ENCODE measurements at regions not wholly inside any gene's neighbourhood (a gene's known extent, or its start where the extent isn't known, plus 50 kb on each side); places are given as distances from the start of the nearest gene placed in this dataset.

DNA sequence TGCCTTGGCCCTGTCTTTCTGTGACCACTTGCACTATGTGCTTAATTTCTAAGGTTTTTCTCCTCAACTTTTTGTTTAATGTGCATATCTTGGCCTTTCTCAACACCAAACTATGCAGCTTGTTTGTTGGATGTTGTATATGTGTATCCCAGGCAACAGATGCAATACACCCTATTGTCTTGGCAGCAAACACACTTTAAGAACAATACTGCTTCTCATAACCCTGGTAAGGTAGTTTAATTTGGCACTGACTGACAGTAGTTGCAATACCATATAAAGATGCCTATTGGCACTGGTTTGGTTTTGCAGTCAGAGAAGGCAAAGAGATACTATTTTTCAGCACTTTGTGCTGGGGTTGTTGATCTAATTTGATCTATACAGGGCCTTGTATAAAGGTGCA, 360.7 kb upstream of the CWC22 start:
- no peak for DNase-seq (ENCODE audit: low read depth, low spot score)

DNA sequence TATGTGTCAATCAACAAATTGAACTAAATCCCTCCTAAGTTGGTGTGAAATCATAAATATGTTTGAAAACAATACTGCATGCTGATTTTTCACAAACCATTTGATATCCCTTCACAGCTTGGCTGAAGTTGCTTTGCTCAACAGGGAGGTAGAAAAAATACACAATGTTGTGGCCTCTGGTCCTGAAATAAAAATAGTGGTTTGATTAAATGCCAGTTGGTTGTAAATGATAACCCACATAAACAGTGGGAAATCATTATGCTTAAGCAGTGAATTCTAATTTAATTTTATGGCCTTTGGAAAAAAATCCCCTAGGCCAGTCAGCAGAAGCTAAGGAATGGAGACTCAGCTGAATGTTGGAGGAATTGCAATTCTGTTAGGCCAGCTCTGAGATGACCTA, 359.4 kb upstream of the CWC22 start:
- no peak for DNase-seq (ENCODE audit: low read depth, low spot score)

GRCh38 chr2:180364719-180365118, 357.6 kb upstream of the CWC22 start:
- no peak for DNase-seq (ENCODE audit: low read depth, low spot score)

- no peak for DNase-seq (ENCODE audit: low read depth, low spot score)
Observed at GRCh38 chr2:180360283-180360618, 353.2 kb upstream of the CWC22 start.

DNA sequence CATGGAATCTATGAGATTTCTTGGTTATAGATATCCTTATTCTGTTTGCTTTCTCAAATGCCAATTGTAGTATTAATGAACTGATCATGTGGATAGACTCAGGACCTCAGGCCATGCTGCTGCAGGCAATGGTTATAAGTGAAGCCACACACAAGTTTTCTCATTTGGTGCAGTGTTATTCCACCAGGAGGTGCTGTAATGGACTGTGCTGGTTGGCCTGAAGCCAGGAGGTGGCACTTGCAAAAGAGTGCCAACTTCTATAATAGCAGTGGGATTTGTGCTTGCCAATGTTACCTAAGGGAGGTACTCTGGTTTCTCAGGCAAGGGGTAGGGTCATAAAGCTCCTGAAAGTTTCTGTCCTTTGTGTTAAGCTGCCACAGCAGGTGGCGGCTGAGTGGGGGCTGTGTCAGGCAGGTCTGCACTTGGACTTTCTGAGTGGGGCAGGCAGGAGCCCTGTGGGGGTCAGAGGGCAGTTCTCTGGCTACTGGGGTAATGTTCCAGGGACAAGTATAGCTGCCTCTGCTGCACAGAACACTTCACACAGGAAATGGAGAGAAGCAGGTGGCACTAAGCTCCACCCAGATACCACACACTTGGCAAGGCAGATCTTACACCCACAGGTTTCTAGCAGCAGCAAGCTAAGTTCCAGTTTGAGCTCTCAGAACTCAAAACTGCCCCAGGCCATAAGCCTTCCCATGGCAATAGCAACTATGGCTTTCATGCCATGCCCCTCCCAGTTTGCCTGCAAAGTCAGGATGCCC, 352.6 kb upstream of the CWC22 start:
- no peak for DNase-seq (ENCODE audit: low read depth, low spot score)

GRCh38 chr2:180358458-180358857, 351.4 kb upstream of the CWC22 start:
- no peak for DNase-seq (ENCODE audit: low read depth, low spot score)

- no peak for DNase-seq (ENCODE audit: low read depth, low spot score)
Observed at GRCh38 chr2:180356676-180357075, 349.6 kb upstream of the CWC22 start.

DNA sequence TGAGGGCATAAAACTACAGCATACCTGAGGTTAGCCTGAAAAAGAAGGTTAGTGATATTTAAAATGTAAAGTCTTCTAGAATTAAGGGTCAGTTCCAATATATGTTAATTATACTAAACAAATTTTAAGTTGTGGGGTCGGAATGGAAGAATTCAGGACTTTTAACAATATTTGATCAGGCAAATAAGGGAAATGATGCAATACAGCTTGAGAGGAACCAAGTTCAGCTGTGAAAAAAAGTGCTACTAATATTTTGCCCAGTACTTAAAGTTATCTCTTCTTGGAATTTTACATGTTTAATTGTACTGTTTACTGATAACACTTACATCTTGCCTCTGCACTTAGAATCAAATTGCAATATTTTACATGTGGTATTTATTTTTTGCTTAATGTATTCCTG, 345.5 kb upstream of the CWC22 start:
- no peak for DNase-seq (ENCODE audit: low read depth, low spot score)

DNA sequence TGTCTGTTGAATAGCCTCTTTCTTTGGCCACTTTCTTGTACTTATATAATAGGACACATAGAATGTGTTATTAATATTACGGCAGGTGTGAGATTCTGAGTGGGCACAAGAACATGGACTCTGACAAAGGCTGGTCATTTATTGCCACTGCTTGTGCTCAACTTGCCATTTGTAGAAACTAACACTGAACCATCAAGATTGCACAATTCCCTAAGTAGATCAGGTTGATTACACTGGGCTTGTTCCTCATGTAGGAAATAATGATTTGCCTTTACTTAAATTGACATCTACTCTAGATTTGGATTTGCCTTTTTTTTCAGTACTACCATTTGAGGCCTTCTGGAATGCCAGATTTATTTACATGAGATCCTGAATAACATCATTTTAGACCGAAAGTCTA, 342.7 kb upstream of the CWC22 start:
- DNase-seq (ENCODE audit: low read depth, low spot score): no peak

DNA sequence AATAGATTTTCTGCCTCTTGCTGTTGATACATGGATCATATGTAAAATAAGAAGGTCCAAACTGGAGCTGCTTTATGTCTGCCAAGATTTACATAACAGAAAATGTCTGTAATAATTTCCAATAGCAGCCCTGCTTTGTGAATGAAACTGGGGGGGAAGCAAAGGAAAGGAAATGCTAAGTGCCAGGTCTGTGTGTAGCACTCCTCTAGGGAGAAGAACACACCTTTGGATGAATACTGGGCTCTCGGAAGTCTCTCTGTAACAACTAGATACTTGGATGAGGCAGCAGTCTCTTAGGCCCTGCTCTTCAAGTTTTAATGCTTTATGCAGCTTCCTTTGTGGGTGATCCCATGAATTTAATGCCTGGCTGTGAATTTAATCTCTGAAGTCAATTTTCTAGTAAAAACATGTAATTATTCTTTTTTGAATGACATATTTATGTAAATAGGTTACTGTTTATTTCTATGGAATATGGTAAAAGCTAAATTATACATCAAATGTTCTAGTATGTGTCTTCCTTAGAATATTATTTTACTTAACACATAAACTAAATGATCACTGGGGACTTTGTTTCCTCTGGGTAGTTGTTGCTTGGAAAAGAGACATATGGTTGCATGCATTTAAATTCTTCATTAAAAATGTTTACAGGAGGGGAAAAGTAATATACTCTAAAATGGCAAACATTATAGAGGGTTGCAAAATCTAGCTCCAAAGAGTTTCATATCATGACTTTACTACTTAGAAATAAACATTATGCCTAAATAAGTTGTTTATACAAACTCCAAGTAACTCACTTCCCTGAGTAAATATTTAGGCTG, 336.6 kb upstream of the CWC22 start:
- no peak for DNase-seq (ENCODE audit: low read depth, low spot score)

- no peak for DNase-seq (ENCODE audit: low read depth, low spot score)
Observed at GRCh38 chr2:180337136-180337535, 330.0 kb upstream of the CWC22 start.

GRCh38 chr2:180336550-180336949, 329.5 kb upstream of the CWC22 start:
- DNase-seq (ENCODE audit: low read depth, low spot score): no peak

DNA sequence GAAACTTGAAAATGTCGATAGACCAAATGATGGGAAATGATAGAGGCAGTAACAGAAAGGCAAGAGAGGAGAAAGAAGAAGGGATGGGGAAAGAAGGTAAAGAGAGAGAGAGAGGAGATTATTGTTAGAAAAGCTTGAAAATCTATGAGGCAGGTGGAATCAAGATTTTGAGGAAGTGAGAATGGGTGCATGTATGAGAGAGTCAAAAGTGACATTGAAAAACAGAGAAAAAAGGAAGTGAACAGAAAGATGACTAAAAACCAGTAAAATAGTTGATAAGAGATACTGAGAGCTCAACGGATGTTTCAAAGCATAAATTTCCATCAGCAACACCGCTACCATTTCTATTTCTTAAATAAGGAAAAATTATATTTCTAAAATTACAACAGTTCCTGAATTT, 327.4 kb upstream of the CWC22 start:
- DNase-seq (ENCODE audit: low read depth, low spot score): no peak

DNA sequence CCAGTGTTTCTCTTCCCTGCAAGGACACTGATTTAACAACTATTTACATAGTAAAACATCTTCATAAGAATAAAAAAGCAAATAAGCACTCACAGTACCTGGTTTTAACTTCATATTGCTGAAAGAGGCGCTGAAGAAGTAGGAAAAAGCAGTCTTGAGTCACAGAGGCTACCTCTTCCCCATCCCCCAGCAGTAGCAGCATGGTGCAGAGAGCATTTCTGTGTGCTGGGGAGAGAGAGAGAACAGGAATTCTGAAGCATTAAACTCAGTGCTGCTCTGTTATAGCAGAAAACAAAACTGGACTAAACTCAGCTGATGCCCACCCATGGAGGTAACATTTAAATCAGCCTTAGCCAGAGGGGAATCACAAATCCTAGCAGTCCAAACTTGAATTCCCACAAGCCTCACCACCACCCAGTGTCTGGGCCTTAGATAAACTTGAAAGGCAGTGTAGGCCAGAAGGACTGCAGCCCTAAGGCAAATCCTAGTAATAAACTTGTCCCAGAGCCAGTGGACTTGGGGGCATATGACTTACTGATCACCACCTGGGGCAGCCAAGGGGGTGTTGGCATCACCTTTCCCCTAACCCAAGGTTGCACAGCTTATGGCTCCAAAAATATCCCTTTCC, 321.8 kb upstream of the CWC22 start:
- DNase-seq (ENCODE audit: low read depth, low spot score): no peak

DNA sequence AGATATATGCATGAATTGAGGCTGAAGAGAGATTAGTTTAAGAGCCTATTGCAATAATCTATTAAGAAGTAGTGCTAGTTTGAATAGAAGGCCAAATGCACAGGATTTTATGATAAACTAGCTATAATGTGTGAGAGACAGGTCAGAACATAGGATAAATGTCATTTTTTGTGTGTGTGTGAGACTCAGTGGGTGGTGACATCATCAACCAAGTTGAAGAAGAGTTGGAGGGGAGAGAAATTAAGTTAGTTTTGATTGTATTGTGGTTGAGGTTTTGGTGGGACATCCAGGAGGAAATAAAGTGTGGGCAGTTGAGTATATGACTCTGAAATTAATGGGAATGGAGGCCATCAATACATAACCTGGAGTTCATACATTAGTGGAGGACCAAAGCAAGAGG, 320.1 kb upstream of the CWC22 start:
- no peak for DNase-seq (ENCODE audit: low read depth, low spot score)

DNA sequence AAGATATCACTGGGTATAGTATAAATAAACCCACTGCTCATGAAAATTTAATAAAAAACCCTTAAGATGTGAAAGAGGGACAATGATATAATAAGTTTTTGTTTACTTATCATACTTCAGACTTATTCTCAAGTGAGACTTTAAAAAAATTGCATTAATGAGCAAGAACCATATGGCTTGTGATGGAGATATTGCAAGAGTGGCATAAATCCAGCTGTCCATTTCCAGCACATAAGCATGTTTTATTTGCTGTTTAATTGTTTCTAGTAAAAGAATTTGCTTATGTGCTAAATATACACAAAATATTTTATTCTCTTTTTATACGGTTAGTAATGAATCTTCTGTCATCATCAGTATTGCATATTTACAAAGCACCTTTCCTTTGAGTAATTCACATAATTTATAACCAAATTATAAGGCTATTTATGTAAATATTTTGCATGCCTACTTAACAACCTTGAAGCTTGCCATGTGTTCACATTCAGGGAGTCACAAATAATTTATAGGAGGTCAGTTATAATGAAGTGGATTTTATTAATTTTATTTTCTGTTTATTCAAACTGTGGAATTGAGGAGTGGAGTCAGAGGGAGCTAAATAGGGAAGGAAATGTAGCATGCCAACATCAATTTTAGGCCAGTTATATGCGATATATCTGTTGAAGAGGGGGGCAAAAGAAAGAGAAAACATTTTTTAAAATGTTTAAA, 318.5 kb upstream of the CWC22 start:
- no peak for DNase-seq (ENCODE audit: low read depth, low spot score)

DNA sequence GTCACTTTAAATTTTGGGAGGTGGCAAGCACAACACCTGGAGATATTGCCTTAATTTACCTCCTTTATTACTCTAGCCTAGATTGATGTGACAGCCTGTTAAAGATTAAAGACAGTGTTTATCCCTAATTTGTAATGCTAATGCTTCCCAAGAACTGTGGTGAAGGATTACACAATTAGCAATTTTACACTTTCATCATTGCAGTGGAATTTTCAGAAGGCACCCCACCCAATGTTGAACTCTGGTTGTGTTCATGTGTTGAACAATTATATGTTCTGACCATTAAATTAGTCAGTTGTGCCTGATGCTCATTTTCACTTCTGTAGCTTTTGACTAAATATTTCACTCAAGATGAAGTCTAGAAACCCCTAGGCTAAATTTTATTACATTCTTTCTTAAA, 317.1 kb upstream of the CWC22 start:
- DNase-seq (ENCODE audit: low read depth, low spot score): no peak

DNA sequence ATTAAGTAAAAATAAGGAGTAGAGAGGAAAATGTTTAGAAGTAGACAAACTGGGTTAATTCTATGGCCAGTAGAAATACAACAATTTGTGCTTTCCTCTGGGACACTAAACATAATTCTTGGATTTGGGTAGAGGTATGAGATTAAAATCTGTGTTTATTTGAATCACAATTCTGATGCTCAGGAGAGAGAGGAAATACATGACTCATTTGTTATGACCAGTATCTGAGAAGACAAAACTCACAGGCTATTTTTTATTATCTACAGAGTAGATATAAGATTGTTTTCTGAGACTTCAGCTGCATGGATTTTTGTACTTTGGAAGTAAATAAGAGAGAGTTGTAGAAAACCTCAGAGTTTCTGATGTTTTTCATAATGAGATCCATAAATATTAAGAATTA, 315.7 kb upstream of the CWC22 start:
- DNase-seq (ENCODE audit: low read depth, low spot score): no peak

DNA sequence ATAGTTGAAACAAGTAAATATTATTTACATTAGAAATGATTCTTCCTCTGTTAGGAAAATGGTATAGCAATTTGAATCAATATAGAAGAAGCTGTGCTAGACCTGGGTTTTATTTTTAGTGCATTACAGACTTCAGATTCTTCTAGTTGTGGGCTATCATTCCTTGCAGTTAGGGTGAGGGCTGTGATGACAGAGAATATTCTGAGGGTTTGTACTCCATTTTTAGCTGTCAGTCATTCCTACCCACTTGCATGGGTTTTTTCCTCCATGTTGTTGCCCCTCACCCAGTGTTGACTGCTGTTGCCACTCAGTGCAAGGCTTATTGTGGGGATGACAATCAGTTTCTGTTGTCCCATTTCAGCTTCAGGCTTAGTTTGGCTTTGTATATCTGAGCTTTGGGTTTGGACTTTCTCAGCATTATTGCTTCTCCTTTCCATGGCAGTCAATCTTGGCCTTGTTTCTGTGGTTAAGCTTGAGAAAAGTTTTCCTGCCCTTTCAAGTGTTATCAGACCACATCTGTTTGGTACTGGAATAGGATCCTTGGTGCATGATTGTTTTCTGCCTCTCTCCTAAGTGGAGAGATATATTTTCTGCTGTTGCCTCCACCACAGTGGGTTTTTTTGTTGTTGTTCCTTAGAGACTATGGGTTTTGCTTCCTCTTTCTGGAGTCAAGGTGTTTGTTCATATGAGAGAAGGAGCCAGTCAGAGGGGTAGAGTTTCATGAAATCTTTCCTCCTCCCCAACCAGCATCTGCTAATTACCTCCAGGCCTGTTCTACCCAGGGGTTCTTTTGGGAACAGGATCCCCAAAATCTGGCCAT, 312.7 kb upstream of the CWC22 start:
- no peak for DNase-seq (ENCODE audit: low read depth, low spot score)

GRCh38 chr2:180314086-180314485, 307.0 kb upstream of the CWC22 start:
- DNase-seq (ENCODE audit: low read depth, low spot score): no peak

DNA sequence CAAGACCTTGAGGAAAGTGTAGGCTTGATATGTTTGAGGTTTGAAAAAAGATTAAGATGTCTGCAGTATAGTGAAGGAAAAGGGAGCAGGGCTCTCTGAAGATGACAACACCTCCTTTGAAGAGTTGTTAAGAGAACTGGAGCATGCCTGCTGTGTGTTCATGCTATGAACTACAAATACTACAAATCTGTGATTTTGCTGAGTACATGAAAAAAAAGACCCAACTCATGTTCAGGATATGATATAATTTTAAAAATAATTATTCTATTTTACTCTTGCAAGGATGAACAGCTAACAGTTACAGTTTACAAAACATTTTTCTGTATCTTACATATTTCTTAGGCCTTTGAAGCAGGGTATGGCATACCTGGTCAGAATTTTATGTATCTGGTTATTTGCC, 305.4 kb upstream of the CWC22 start:
- no peak for DNase-seq (ENCODE audit: low read depth, low spot score)

Data from activated naive CD8-positive, alpha-beta T cell treated with anti-CD3 and anti-CD28 coated beads, Interleukin-2, amount 50 U/mL, for 16 hours (primary cell).